ENCODE measurements at regions not wholly inside any gene's neighbourhood (a gene's known extent, or its start where the extent isn't known, plus 50 kb on each side); places are given as distances from the start of the nearest gene placed in this dataset.
"Not testable (repeated sequence)": the region's sequence is repeated elsewhere in the genome, so short reads cannot be mapped to it uniquely, and the experiment has no call there.

- not testable (repeated sequence) for TF ChIP-seq POLR2A, CTCF (IDR thresholded peaks at IDR 0.05)
Measured at GRCh38 chr3:75332090-75332489, 332.0 kb upstream of the FRG2C start.
